C4-2B (cell line): ENCODE measurements at regions not wholly inside any gene's neighbourhood (a gene's known extent, or its start where the extent isn't known, plus 50 kb on each side); places are given as distances from the start of the nearest gene placed in this dataset.

ENCODE experiments used
- H3K27ac ChIP-seq: fragments of 450-650 bp; 2 replicates; pipeline ENCODE4 v1.5.1; 2017
- ZFX ChIP-seq: fragments of 450-650 bp; IDR thresholded peaks from 2 replicates; pipeline ENCODE4 v1.6.1; 2017
- TF ChIP-seq, protein P1 (sequence below): fragments of 450-650 bp; conservative IDR thresholded peaks from 2 replicates; pipeline ENCODE4 v1.5.1; 2017; ENCODE audit warnings: mild to moderate bottlenecking

DNA sequence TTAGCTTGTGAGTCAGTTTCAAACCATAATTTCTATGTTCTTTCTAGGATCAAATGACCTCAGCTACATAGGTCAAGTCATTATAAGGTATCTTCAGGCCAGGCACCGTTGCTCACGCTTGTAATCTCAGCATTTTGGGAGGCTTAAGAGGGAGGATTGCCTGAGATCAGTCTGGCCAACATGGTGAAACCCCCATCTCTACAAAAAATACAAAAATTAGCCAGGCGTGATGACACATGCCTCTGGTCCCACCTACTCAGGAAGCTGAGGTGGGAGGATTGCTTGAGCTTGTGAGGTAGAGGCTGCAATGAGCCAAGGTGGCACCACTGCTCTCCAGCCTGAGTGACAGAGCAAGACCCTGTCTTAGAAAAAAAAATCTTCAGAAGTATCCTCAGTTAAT, 362.3 kb downstream of the GATA3 start:
- H3K27ac ChIP-seq = no peak overlapping the region
- TF ChIP-seq, protein P1, sequence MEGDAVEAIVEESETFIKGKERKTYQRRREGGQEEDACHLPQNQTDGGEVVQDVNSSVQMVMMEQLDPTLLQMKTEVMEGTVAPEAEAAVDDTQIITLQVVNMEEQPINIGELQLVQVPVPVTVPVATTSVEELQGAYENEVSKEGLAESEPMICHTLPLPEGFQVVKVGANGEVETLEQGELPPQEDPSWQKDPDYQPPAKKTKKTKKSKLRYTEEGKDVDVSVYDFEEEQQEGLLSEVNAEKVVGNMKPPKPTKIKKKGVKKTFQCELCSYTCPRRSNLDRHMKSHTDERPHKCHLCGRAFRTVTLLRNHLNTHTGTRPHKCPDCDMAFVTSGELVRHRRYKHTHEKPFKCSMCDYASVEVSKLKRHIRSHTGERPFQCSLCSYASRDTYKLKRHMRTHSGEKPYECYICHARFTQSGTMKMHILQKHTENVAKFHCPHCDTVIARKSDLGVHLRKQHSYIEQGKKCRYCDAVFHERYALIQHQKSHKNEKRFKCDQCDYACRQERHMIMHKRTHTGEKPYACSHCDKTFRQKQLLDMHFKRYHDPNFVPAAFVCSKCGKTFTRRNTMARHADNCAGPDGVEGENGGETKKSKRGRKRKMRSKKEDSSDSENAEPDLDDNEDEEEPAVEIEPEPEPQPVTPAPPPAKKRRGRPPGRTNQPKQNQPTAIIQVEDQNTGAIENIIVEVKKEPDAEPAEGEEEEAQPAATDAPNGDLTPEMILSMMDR = no peak
- TF ChIP-seq ZFX = no peak

DNA sequence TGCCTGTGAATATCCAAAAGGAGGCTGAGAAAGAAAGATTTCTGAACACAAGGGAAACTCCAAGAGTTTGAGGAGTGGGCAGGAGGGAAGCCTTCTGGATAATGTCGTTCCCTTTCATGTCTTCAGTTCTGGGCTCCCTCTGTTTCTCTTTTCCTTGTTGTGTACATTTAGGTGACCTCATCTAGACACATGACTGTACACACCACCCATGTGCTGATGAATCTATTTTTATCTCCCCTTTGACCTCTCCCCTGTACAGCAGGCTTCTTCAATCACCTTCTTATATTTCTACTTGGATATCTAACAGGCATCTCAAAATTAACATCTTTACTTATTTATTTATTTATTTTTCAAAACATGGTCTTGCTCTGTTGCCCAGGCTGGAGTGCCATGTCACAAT, 363.1 kb downstream of the GATA3 start:
- no peak overlapping the region for H3K27ac ChIP-seq
- TF ChIP-seq ZFX = no peak
- TF ChIP-seq, protein P1 = no peak

DNA sequence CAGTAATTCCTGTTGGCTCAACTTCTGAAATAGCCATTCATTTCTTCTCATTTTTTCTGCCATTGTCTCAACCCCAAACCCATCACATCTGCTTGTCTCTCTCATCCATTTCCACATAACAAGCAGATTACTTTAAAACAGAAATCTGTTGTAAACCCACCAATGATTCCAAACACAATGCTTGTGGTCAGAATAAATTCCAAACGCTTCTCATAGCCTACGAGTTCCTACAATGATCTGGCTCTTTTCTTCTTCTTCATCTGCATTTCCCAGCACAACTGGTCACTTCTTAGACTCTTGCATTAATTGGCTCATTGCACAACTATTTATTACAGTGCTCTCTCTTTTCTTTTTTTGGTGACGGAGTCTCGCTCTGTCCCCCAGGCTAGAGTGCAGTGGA, 364.1 kb downstream of the GATA3 start:
- H3K27ac ChIP-seq = no peak overlapping the region
- TF ChIP-seq, protein P1 = no peak
- no peak for TF ChIP-seq ZFX

DNA sequence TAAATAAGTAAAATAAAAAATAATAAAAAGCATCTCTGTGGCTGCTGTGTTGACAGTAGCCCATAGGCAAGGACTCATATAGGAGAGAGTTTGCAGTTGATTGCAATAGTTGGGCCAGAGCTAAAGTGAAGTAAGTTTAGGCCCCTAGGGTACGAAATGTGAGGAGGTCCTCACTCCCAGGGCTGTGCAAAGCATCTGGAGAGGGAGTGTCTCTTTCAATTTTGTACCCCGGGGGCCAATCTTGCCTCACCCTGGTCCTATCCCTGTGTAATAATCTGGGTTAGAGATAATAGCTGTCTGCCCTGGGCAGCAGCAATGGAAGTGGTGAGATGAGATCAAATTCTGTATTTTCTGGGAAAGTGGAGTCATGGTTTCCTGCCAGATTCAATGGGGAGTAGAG, 365.7 kb downstream of the GATA3 start:
- TF ChIP-seq, protein P1 = no peak
- no peak for TF ChIP-seq ZFX
- H3K27ac ChIP-seq = no peak overlapping the region

DNA sequence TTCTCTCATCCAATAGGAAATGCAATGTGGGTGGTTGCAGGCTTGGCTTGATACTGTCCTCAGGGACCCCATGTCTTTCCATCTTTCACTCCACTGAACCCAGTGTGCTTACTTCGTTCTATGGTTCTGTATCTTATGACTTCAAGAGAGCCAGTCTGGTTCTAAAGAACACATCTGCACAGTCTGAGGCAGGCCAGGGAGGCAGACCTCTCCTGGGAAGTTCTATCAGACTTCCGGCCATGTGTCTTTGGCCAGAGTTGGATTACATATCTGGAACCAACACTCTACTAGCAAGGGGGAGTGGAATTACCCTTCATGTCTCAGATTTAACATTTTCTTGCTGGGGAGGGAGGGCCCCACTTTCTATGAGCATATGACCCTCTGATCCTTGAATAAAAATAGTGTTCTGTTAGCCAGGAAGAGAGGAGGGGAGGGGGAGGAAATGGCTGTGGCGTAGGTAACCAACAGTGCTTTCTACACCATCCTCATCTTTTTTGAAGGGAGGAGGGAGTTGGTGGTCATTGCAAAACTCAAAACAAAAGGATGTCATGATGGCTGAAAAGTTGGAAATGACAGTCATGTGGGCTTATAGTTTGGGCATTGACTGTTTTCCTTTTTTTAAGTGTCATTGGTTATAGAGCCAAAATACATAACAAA, 370.2 kb downstream of the GATA3 start:
- TF ChIP-seq, protein P1 = no peak
- TF ChIP-seq ZFX = no peak
- H3K27ac ChIP-seq = no peak overlapping the region

DNA sequence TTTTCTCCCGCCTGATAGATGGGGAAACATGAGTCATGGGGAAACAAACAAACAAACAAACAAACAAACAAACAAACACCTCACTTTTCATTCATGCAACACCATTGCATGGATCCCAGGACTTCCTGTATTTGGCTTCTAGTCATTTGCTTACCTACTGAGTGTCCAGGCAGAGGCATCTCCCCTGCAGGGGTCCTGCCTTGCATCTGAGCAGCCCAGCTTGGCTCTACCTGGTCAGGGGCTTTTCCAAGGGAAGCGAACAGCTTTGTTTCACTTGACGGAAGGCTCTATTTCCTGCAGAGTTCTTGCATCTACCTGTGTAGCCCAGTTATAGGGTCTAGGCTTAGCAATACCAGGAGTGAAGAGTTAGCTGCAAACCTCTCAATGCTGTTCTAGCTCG, 374.2 kb downstream of the GATA3 start:
- TF ChIP-seq ZFX = no peak
- TF ChIP-seq, protein P1 = no peak
- H3K27ac ChIP-seq = no peak overlapping the region

DNA sequence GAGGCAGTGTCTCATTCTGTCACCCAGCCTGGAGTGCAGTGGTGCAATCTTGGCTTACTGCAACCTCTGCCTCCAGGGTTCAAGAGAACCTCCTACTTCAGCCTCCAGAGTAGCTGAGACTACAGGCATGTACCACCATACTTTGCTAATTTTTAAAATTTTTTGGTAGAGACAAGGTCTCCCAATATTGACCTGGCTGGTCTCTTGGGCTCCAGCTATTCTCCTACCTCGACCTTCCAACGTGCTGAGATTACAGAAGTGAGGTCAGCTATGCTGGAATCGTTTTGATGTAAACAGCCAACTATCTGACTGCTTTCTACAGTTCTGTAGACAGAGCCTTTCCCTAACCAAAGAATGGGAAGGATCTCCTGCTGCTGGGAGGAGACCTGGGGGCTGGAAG, 375.8 kb downstream of the GATA3 start:
- TF ChIP-seq, protein P1 = no peak
- TF ChIP-seq ZFX = no peak
- H3K27ac ChIP-seq = no peak overlapping the region
